ENCODE measurements at regions not wholly inside any gene's neighbourhood (a gene's known extent, or its start where the extent isn't known, plus 50 kb on each side); places are given as distances from the start of the nearest gene placed in this dataset.

GRCh38 chr9:26656003-26656870 is 236.4 kb downstream of the CAAP1 start:
- TF ChIP-seq, protein P1, sequence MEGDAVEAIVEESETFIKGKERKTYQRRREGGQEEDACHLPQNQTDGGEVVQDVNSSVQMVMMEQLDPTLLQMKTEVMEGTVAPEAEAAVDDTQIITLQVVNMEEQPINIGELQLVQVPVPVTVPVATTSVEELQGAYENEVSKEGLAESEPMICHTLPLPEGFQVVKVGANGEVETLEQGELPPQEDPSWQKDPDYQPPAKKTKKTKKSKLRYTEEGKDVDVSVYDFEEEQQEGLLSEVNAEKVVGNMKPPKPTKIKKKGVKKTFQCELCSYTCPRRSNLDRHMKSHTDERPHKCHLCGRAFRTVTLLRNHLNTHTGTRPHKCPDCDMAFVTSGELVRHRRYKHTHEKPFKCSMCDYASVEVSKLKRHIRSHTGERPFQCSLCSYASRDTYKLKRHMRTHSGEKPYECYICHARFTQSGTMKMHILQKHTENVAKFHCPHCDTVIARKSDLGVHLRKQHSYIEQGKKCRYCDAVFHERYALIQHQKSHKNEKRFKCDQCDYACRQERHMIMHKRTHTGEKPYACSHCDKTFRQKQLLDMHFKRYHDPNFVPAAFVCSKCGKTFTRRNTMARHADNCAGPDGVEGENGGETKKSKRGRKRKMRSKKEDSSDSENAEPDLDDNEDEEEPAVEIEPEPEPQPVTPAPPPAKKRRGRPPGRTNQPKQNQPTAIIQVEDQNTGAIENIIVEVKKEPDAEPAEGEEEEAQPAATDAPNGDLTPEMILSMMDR (IDR thresholded peaks at IDR 0.05) = peak; percentile 12 to 37 (median 23)
- TF ChIP-seq POLR2A (IDR thresholded peaks at IDR 0.05) = no peak
